ENCODE measurements at regions not wholly inside any gene's neighbourhood (a gene's known extent, or its start where the extent isn't known, plus 50 kb on each side); places are given as distances from the start of the nearest gene placed in this dataset.
"Not testable (repeated sequence)": the region's sequence is repeated elsewhere in the genome, so short reads cannot be mapped to it uniquely, and the experiment has no call there.

GRCh38 chr16:29326164-29327125, 80.1 kb downstream of the NPIPB11 start:
- TF ChIP-seq, protein P1, sequence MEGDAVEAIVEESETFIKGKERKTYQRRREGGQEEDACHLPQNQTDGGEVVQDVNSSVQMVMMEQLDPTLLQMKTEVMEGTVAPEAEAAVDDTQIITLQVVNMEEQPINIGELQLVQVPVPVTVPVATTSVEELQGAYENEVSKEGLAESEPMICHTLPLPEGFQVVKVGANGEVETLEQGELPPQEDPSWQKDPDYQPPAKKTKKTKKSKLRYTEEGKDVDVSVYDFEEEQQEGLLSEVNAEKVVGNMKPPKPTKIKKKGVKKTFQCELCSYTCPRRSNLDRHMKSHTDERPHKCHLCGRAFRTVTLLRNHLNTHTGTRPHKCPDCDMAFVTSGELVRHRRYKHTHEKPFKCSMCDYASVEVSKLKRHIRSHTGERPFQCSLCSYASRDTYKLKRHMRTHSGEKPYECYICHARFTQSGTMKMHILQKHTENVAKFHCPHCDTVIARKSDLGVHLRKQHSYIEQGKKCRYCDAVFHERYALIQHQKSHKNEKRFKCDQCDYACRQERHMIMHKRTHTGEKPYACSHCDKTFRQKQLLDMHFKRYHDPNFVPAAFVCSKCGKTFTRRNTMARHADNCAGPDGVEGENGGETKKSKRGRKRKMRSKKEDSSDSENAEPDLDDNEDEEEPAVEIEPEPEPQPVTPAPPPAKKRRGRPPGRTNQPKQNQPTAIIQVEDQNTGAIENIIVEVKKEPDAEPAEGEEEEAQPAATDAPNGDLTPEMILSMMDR (IDR thresholded peaks at IDR 0.05), result not testable (repeated sequence)
- TF ChIP-seq POLR2A (IDR thresholded peaks at IDR 0.05), result not testable (repeated sequence)
